Stimulated activated naive CD8-positive, alpha-beta T cell treated with anti-CD3 and anti-CD28 coated beads, Interleukin-15, amount 100 ng/mL, for 72 hours (primary cell): ENCODE measurements at regions not wholly inside any gene's neighbourhood (a gene's known extent, or its start where the extent isn't known, plus 50 kb on each side); places are given as distances from the start of the nearest gene placed in this dataset.
A peak's percentile ranks its signal among the peaks of the same experiment; 100 is the strongest.

ENCODE experiments used
- ATAC-seq: fragments of 150-1000 bp; cut with Tn5 transposase; 2 replicates; pipeline ENCODE4 v1.10.0; 2021; ENCODE audit warnings: mild to moderate bottlenecking, moderate library complexity
- DNase-seq, 2 donors: peaks; one replicate each; pipeline ENCODE4 v3.0.0; 2021 to 2022
- H3K27ac Mint-ChIP-seq, 2 donors: one replicate each; pipeline ENCODE4 v1.8.0; 2022; ENCODE audit warnings: mild to moderate bottlenecking in 2 of 2, mixed read lengths in 2 of 2, moderate library complexity in 2 of 2
- H3K27me3 Mint-ChIP-seq: one replicate; pipeline ENCODE4 v1.8.0; 2022; ENCODE audit warnings: mixed read lengths
- H3K4me1 Mint-ChIP-seq: one replicate; pipeline ENCODE4 v1.8.0; 2022; ENCODE audit warnings: mild to moderate bottlenecking, mixed read lengths
- H3K4me3 Mint-ChIP-seq, 2 donors: one replicate each; pipeline ENCODE4 v1.8.0; 2022; ENCODE audit warnings: mild to moderate bottlenecking in 2 of 2, mixed read lengths in 2 of 2, moderate library complexity in 1 of 2
- H3K9me3 Mint-ChIP-seq, 2 donors: one replicate each; pipeline ENCODE4 v1.8.0; 2022; ENCODE audit warnings: mixed read lengths in 2 of 2

DNA sequence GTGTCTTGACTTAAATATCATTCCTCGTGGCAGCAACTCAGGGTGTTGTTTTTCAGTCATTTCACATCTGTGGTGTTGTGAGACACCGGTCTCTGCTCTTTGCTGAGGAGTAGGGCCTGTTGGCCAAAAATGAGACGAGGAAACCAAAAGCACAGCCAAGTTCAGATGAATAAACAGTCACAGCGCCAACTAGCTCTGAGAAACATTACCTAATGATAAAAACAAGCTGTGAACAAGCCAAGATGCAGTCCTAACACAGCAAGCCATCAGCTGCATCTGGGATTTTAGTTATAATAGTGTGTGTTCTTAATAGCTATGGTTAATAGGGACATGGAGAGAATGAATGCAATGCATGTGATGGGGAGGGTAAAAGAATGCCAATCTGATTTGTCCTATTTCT lies 843.4 kb upstream of the DPPA4 start:
- DNase-seq = no peak
- ATAC-seq = no peak
- no peaks in the 10 kb centered on the region for H3K4me1 Mint-ChIP-seq
- no peaks in the 10 kb centered on the region for H3K9me3 Mint-ChIP-seq
- no peaks in the 10 kb centered on the region for H3K27me3 Mint-ChIP-seq
- H3K27ac Mint-ChIP-seq = no peak overlapping the region
- H3K4me3 Mint-ChIP-seq = no peak overlapping the region

DNA sequence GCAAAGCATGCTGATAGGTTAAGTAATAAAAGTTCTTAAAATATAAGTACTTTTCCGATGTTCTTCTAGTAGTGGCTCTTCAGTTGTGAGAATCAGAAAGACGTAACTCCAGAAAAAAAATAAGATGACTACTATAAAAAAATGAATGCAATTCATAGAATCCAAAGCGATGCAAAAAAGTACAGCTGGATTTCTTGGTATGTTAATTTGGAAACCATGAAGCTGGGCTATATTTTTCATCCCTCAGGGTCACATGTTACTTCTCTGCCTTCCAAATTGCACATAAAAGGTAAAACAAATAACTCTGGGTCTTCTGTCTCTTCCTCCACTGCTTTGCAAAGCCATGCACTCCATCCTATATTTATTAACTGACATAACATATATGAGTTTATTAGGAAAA lies 843.9 kb upstream of the DPPA4 start:
- Mint-ChIP-seq H3K9me3 (no peaks in the 10 kb centered on the region), H3K4me3 (no peak overlapping the region), H3K4me1 (no peaks in the 10 kb centered on the region), H3K27ac (no peak overlapping the region), H3K27me3 (no peaks in the 10 kb centered on the region)
- DNase-seq = no peak
- ATAC-seq = no peak

DNA sequence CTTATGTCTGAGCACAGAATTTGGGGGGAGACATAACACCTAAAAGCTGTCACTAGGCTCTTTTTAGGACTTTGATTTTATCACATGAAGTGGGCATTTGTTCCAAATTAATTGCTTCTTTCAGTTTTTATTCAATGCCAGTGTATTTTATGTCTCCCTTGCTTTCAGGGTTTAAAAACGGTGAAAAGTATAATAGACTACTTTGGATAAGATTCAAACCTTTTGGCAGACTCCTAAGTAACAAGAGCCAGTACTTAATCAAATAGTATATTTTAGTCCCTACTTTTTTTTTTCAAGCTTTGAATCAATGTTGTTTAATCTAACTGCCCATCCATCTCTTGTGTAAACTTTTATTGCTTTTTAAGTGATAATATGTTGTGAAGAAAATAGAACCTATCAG lies 847.2 kb upstream of the DPPA4 start:
- Mint-ChIP-seq H3K27ac (no peak overlapping the region), H3K4me1 (peaks cover 6% of the 10 kb centered on the region), H3K27me3 (no peaks in the 10 kb centered on the region), H3K4me3 (no peak overlapping the region), H3K9me3 (no peaks in the 10 kb centered on the region)
- DNase-seq (no peak), ATAC-seq (no peak)

DNA sequence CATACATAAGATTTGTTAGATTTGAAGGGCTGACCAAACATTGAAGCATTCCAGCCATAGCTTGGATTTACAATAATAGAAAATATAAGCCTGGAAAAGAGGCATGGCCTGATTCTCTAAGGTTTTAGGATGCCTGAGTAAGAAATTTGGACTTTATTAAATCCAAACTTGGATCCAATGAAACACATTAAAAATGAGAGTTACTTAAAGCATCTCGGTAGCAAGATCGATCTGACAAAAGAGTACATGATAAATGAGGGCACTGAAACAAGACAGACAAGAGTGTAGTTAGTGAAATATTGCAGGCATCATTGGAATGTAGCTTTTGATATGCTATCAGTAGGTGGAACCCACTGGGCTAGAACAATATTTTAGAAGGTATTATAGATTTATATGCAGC lies 855.7 kb upstream of the DPPA4 start:
- Mint-ChIP-seq H3K27me3 (peaks cover 10% of the 10 kb centered on the region), H3K4me3 (no peak overlapping the region), H3K9me3 (no peaks in the 10 kb centered on the region), H3K4me1 (no peaks in the 10 kb centered on the region), H3K27ac (no peak overlapping the region)
- ATAC-seq (no peak), DNase-seq (no peak)

DNA sequence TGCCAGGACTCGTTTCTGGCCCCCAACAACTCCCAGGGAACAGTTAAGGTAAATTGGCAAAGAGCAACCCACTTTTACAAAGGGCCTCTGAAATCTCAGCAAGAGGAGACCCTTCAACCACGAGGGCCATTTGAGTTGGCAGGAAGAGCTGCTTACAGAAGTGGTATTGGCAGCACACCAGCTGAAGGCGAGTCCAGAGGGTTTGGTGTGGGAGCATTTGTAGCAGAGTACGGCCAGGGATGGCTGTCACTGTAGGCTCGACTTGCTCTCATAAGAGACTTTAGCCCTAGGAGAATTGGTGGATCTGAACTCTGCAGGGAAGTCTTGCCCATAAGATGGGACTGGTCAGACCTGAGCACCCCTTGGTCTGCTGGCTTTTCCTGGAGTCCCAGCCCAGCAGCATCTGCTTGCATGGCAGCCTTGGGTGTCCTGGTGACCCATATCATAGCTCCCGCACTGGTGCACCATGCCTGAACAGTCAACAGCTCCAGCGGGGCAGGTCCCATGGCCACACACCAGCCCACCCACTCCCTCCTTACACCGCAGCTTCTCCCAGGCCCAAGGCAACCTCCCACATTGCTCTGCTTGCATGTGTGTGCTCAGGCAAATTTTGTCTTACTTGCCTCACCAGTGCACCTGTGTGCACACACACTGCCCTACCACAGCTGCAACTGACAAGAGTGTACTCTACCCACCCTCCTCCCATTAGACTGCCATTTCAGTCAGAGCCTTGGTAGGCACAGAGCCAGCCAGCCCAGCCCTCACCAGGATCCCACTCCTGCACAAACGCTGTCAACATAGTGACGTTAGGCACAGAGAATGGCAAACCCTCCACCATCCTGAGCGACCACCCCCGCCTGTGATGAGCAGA lies 861.6 kb upstream of the DPPA4 start:
- no peak overlapping the region for H3K4me3 Mint-ChIP-seq
- H3K9me3 Mint-ChIP-seq = peaks cover 8 to 11% of the 10 kb centered on the region in 2 donors
- peak; percentile 33 for ATAC-seq

DNA sequence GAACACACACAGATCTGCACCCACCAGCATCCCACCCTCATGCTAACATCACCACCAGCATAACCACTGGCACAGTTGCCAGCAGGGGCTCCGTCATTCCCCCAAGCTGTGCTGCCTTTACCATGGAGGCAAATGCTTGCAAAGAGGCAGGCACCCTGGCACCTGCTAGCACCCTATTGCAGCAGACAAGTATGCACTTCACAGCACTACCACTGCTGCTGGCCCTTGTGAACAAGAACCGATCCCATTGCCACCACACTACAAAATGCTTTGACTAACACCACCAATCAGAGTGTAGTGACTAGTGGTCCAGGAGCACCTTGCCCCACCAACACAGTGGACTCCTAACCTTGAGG lies 862.2 kb upstream of the DPPA4 start:
- Mint-ChIP-seq H3K27me3 (peaks cover 10% of the 10 kb centered on the region), H3K4me3 (no peak overlapping the region), H3K27ac (no peak overlapping the region), H3K9me3 (peaks cover 8 to 11% of the 10 kb centered on the region in 2 donors), H3K4me1 (no peaks in the 10 kb centered on the region)
- DNase-seq (no peak), ATAC-seq (no peak)

More for the DNA sequence above, 861.6 kb upstream of the DPPA4 start:
- no peaks in the 10 kb centered on the region for H3K4me1 Mint-ChIP-seq
- DNase-seq = no peak
- H3K27ac Mint-ChIP-seq = no peak overlapping the region
- H3K27me3 Mint-ChIP-seq = peaks cover 10% of the 10 kb centered on the region

DNA sequence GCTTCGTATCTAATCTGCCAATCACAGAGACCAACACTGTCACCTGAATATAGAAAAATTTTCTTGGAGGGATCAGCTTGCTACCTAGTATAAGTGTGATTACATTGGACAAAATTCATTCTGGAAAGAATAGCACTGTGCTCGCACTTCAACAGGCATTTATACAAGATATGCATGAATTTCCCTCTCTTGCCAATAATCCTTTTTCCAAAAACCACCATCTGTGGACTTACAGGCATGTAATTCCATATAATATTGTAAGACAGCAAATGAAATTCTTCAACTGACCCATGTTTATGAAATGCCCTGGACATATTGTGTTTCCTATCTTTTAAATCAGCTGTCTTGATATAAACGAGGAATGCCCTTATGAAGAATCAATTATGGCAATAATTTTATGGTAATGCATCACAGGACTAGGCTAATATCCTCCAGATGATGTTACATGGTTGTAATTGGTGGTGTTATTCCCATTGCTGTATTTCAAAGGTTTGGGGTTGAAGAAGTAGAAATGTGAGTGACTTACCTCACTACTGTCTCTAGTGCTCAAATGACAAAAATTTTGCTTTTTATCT lies 861.4 kb upstream of the NECTIN3 start:
- ATAC-seq = no peak
- Mint-ChIP-seq H3K9me3 (no peaks in the 10 kb centered on the region), H3K4me1 (no peaks in the 10 kb centered on the region), H3K27ac (no peak overlapping the region), H3K4me3 (no peak overlapping the region), H3K27me3 (no peaks in the 10 kb centered on the region)
- no peak for DNase-seq

DNA sequence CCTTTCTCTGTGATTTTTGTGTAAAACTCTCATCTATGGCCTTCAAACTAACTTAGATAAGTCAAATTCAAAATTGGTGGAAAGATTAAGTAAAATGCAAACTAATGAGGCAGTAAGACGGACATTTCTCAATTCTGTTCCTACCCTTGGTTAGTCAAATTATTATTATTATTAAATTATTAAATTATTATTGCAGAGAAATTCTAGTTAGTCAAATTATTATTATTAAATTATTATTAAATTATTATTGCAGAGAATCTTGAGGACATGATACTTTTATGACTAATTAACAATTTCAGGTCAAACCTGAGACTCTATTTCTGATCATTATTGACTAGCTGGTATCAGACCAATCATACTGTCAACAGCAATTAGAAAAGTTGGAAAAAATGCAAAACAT lies 845.0 kb upstream of the NECTIN3 start:
- Mint-ChIP-seq H3K9me3 (no peaks in the 10 kb centered on the region), H3K4me1 (no peaks in the 10 kb centered on the region), H3K27ac (no peak overlapping the region), H3K4me3 (no peak overlapping the region), H3K27me3 (no peaks in the 10 kb centered on the region)
- no peak for DNase-seq
- ATAC-seq = no peak

DNA sequence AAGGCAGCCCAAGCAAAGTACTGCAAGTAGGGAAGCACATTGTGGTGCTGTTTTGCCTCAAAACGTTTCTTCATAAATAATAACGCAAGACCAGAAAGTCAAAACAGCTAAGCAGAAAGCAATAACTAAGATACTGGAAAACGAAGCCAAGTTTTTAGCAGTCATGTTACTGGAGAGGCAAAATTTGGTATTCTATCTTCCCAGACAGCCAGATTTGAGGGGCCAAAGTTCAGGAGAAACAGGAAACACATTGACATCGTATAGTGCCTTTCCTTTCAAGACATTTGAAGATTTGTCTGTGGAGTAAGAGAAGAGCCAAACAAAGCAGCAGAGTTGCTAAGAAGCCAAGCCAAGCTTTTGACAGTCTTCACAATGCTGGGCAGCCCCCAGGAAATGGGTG lies 843.6 kb upstream of the NECTIN3 start:
- Mint-ChIP-seq H3K4me1 (no peaks in the 10 kb centered on the region), H3K27ac (no peak overlapping the region), H3K9me3 (no peaks in the 10 kb centered on the region), H3K27me3 (no peaks in the 10 kb centered on the region), H3K4me3 (no peak overlapping the region)
- DNase-seq = no peak
- no peak for ATAC-seq

DNA sequence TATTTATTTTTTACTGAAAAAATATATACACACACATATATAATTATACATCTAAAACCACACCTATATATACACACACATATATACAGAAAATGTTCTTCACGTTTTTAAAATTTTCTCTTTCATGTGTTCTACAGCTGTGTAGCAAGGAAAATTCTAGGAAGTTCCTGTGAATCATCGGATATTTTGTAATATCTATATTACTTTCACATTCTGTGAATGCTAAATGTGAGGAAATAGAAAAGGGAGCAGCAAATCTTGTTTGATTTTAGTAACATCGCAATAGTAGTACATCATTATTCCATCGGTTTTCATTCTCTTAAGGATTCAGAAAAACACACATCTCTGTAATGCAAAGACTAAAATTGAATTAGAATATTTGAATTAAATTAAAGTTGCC lies 836.8 kb upstream of the NECTIN3 start:
- H3K4me1 Mint-ChIP-seq = no peaks in the 10 kb centered on the region
- H3K27me3 Mint-ChIP-seq = no peaks in the 10 kb centered on the region
- DNase-seq (no peak), ATAC-seq (no peak)
- no peaks in the 10 kb centered on the region for H3K9me3 Mint-ChIP-seq
- no peak overlapping the region for H3K4me3 Mint-ChIP-seq
- H3K27ac Mint-ChIP-seq = no peak overlapping the region

DNA sequence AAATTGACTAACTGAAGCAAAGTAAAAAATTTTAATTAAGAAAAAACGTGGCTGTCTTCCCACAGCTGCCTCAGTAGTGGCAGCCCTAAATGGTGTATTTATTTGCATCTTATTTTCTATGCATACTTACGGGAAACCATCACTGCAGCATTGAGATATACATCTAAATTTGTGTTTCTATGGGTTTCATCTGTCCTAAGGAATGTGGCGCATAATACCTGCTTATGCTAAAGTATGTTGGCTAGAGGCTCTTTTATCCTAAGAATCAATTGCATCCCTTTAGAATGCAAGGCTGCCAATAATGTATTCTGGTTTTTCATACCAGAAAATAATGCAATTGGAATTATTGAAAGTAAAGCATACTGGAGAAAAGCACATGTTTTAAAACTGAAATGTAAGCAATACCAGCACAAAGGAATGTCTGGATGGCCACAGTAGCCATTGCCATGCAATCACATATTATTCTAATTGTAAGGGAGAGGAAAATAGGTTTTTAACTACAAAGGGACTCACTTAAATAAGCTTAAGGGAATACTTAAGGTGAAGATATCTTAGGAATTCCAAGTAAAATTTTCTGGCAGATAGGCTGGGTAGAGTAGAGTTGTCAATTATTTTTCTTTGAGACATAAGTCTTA lies 834.5 kb upstream of the NECTIN3 start:
- Mint-ChIP-seq H3K27me3 (no peaks in the 10 kb centered on the region), H3K9me3 (no peaks in the 10 kb centered on the region), H3K4me3 (no peak overlapping the region), H3K27ac (no peak overlapping the region), H3K4me1 (no peaks in the 10 kb centered on the region)
- ATAC-seq = no peak
- DNase-seq = no peak

DNA sequence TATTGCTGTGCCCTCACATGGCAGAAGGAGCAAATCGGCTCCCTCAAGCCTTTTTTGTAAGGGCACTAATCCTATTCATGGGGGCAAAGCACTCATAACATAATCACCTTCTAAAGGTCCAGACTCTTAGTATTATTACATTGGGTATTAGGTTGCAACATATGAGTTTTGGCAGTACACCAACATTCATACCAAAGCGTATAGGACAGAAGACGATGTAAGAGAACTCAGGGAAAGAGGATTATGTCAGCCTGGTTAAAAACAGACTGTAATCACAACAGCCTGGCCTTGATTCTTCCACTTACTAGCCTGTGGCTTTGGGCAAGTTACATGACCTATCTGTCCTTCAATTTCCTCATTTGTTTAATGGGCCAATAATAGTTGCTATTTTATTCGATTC lies 828.5 kb upstream of the NECTIN3 start:
- Mint-ChIP-seq H3K4me3 (no peak overlapping the region), H3K27ac (no peak overlapping the region), H3K4me1 (peaks cover 7% of the 10 kb centered on the region), H3K9me3 (no peaks in the 10 kb centered on the region), H3K27me3 (peaks cover 8% of the 10 kb centered on the region)
- DNase-seq = no peak
- ATAC-seq = no peak

DNA sequence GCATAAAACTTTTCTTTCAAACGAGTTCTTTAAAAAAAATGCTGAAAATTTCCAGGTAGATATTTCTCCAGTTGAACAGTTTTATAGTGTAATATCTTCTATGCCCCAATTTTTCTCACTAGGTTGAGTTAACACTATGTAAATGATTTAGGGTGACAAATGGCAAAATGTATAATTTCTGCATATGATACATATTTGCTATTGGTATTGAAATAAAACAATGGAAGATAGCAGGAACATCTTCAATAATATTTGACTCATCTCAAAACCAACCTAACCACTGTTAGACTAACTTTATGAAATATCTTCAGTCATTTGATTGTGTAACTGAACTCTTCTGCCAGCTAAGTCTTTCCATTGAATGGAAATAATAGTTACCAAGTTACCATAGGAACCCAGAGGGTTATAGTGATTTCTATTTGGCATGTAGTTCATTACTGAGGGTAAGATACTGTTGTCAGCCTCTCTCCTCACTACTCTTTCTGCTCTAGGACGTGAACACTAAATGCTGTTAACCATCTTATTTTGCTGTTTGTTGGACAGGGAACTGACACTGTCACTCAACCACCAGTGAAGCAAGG lies 824.7 kb upstream of the NECTIN3 start:
- ATAC-seq = peak; percentile 49
- peaks cover 7% of the 10 kb centered on the region for H3K4me1 Mint-ChIP-seq
- H3K9me3 Mint-ChIP-seq = no peaks in the 10 kb centered on the region
- DNase-seq = no peak
- no peak overlapping the region for H3K27ac Mint-ChIP-seq
- H3K27me3 Mint-ChIP-seq = peaks cover 8% of the 10 kb centered on the region
- no peak overlapping the region for H3K4me3 Mint-ChIP-seq

DNA sequence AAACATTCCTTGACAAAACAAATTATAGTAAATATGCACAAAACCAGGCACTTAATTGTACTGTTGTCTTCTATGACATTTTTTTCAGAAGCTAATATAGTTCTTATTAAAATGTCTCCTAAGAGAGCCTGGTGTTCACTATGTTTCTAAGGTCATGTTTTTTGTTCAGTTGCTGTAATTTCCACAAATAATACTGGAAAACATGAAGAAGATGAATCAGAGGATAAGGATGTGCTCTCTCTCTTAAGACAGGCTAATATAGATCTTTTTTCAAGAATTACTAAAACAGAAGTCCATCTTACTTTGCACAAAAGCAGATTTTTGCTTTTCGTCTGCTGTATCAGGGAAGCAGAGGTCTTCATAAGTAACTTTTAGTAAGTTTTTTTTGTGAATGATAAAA lies 823.0 kb upstream of the NECTIN3 start:
- DNase-seq = no peak
- Mint-ChIP-seq H3K4me3 (no peak overlapping the region), H3K9me3 (no peaks in the 10 kb centered on the region), H3K27me3 (peaks cover 8% of the 10 kb centered on the region), H3K4me1 (peaks cover 7% of the 10 kb centered on the region), H3K27ac (no peak overlapping the region)
- ATAC-seq = no peak

DNA sequence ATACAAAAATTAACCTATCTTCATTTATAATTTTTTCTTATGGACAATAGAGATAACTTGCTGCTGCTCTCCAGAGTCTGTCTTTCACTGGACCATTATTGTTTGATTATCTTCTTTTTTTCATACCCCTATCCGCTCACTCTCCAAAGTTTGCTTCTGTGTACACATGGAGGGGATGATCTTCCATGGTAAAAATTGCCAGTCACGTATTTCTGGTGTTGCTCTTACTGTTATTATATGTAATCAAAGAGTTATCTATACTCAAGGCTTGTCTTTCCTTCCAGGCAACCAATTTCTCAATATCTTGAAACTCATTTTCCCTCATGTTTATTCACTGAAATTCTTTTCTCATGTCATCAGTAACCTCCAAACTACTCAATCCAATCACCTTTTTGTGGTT lies 817.8 kb upstream of the NECTIN3 start:
- no peak for ATAC-seq
- H3K27me3 Mint-ChIP-seq = peaks cover 8% of the 10 kb centered on the region

DNA sequence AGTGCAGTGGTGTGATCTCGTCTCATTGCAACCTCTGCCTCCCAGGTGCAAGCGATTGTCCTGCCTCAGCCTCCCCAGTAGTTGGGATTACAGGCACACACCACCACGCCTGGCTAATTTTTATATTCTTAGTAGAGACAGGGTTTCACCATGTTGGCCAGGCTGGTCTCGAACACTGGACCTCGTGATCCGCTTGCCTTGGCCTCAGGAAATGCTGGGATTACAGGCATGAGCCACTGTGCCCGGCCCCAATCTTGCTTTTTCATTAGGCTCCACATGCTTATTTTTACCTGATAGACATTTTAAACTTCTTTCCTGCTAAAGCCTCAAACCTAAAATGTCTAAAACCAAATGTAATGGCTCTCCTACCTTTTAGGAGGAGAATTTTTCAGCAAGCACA lies 817.0 kb upstream of the NECTIN3 start:
- no peak overlapping the region for H3K27ac Mint-ChIP-seq
- H3K27me3 Mint-ChIP-seq = peaks cover 8% of the 10 kb centered on the region
- no peaks in the 10 kb centered on the region for H3K4me1 Mint-ChIP-seq

More for the DNA sequence above, 817.8 kb upstream of the NECTIN3 start:
- DNase-seq = no peak
- no peak overlapping the region for H3K27ac Mint-ChIP-seq
- no peak overlapping the region for H3K4me3 Mint-ChIP-seq
- peaks cover 6 to 13% of the 10 kb centered on the region in 2 donors for H3K9me3 Mint-ChIP-seq
- H3K4me1 Mint-ChIP-seq = no peaks in the 10 kb centered on the region

More for the DNA sequence above, 817.0 kb upstream of the NECTIN3 start:
- ATAC-seq (no peak), DNase-seq (no peak)
- Mint-ChIP-seq H3K9me3 (peaks cover 6 to 13% of the 10 kb centered on the region in 2 donors), H3K4me3 (no peak overlapping the region)
